HEK293T (cell line): ENCODE measurements at regions not wholly inside any gene's neighbourhood (a gene's known extent, or its start where the extent isn't known, plus 50 kb on each side); places are given as distances from the start of the nearest gene placed in this dataset.

Experiments
- ARNT ChIP-seq: fragments of 450-650 bp; IDR thresholded peaks from 2 replicates; pipeline ENCODE4 v1.6.1; 2017; ENCODE audit warnings: mild to moderate bottlenecking
- BHLHE40 ChIP-seq: fragments of 450-650 bp; IDR thresholded peaks from 2 replicates; pipeline ENCODE4 v1.6.1; 2016; ENCODE audit warnings: mild to moderate bottlenecking, moderate library complexity, borderline replicate concordance
- CTBP1 ChIP-seq: fragments of 450-650 bp; IDR thresholded peaks from 2 replicates; pipeline ENCODE4 v1.6.1; 2016; ENCODE audit warnings: borderline replicate concordance
- ELF4 ChIP-seq: fragments of 450-650 bp; IDR thresholded peaks from 2 replicates; pipeline ENCODE4 v1.6.1; 2017; ENCODE audit warnings: antibody characterized with exemption
- FOXA1 ChIP-seq: fragments of 450-650 bp; IDR thresholded peaks from 2 replicates; pipeline ENCODE4 v1.6.1; 2016; ENCODE audit warnings: mild to moderate bottlenecking
- FOXK2 ChIP-seq: fragments of 450-650 bp; IDR thresholded peaks from 2 replicates; pipeline ENCODE4 v1.6.1; 2016; ENCODE audit warnings: mild to moderate bottlenecking
- FOXM1 ChIP-seq: fragments of 450-650 bp; IDR thresholded peaks from 2 replicates; pipeline ENCODE4 v1.6.1; 2017; ENCODE audit warnings: mild to moderate bottlenecking, borderline replicate concordance
- LEF1 ChIP-seq: fragments of 450-650 bp; IDR thresholded peaks from 2 replicates; pipeline ENCODE4 v1.6.1; 2017; ENCODE audit warnings: mild to moderate bottlenecking, borderline replicate concordance
- NFRKB ChIP-seq: fragments of 450-650 bp; IDR thresholded peaks from 2 replicates; pipeline ENCODE4 v1.6.1; 2016; ENCODE audit warnings: mild to moderate bottlenecking, moderate library complexity
- SP1 ChIP-seq: fragments of 450-650 bp; IDR thresholded peaks from 2 replicates; pipeline ENCODE4 v1.6.1; 2017
- SUZ12 ChIP-seq: fragments of 450-650 bp; IDR thresholded peaks from 2 replicates; pipeline ENCODE4 v1.6.1; 2016; ENCODE audit warnings: mild to moderate bottlenecking
- TARDBP ChIP-seq: fragments of 450-650 bp; IDR thresholded peaks from 2 replicates; pipeline ENCODE4 v1.6.1; 2016
- ZNF384 ChIP-seq: fragments of 450-650 bp; IDR thresholded peaks from 2 replicates; pipeline ENCODE4 v1.6.1; 2016
- TF ChIP-seq, protein P1 (sequence below): fragments of 450-650 bp; IDR thresholded peaks from 2 replicates; pipeline ENCODE4 v1.6.1; 2016

DNA sequence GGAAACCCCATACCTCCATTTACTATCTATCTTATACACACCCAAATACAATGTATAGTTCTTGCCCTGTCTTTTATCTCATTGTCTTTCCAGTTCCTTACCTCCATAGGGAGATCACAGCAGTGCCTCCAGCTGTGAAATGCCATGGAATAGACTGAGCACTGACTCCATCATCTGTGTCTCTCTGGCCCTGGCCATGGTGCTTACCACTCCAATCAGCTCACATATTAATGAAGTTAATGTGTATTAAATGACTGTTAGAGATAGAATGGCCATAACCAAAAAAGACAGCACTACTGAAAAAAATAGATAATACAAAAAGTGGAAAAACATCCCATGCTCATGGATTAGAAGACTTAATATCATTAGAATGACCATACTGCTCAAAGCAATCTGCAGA, 240.4 kb upstream of the SOX21 start:
- no peak for TF ChIP-seq BHLHE40
- TF ChIP-seq ELF4, result no peak
- TF ChIP-seq ARNT, result no peak
- no peak for TF ChIP-seq FOXK2
- no peak for TF ChIP-seq FOXM1
- TF ChIP-seq LEF1, result no peak
- no peak for TF ChIP-seq ZNF384
- TF ChIP-seq TARDBP, result no peak
- TF ChIP-seq, protein P1, sequence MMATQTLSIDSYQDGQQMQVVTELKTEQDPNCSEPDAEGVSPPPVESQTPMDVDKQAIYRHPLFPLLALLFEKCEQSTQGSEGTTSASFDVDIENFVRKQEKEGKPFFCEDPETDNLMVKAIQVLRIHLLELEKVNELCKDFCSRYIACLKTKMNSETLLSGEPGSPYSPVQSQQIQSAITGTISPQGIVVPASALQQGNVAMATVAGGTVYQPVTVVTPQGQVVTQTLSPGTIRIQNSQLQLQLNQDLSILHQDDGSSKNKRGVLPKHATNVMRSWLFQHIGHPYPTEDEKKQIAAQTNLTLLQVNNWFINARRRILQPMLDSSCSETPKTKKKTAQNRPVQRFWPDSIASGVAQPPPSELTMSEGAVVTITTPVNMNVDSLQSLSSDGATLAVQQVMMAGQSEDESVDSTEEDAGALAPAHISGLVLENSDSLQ, result no peak
- TF ChIP-seq NFRKB, result no peak
- no peak for TF ChIP-seq FOXA1
- no peak for TF ChIP-seq CTBP1
- TF ChIP-seq SUZ12, result no peak
- TF ChIP-seq SP1, result no peak
